ENCODE measurements at regions not wholly inside any gene's neighbourhood (a gene's known extent, or its start where the extent isn't known, plus 50 kb on each side); places are given as distances from the start of the nearest gene placed in this dataset.

- in situ Hi-C loops (cut with HindIII; ENCODE audit: low pct_ligation_motif_present, low pct_unique_long_range_greater_than_20kb, low sequenced_read_pairs) = no loop called here
- DNase-seq = no peak
Measured at GRCh38 chr5:24850926-24851486, 206.2 kb upstream of the CDH10 start.

- in situ Hi-C loops (cut with HindIII; ENCODE audit: low pct_ligation_motif_present, low pct_unique_long_range_greater_than_20kb, low sequenced_read_pairs) = no loop called here
- DNase-seq = no peak
Measured at GRCh38 chr5:24849210-24849609, 204.4 kb upstream of the CDH10 start.

GRCh38 chr5:24831989-24832388, 187.2 kb upstream of the CDH10 start:
- no peak for DNase-seq
- in situ Hi-C loops (cut with HindIII; ENCODE audit: low pct_ligation_motif_present, low pct_unique_long_range_greater_than_20kb, low sequenced_read_pairs) = no loop called here

- no peak for DNase-seq
- in situ Hi-C loops (cut with HindIII; ENCODE audit: low pct_ligation_motif_present, low pct_unique_long_range_greater_than_20kb, low sequenced_read_pairs) = no loop called here
Measured at GRCh38 chr5:24823625-24824024, 178.8 kb upstream of the CDH10 start.

- no peak for DNase-seq
- in situ Hi-C loops (cut with HindIII; ENCODE audit: low pct_ligation_motif_present, low pct_unique_long_range_greater_than_20kb, low sequenced_read_pairs) = no loop called here
Measured at GRCh38 chr5:24819841-24820240, 175.1 kb upstream of the CDH10 start.

- in situ Hi-C loops (cut with HindIII; ENCODE audit: low pct_ligation_motif_present, low pct_unique_long_range_greater_than_20kb, low sequenced_read_pairs) = no loop called here
- no peak for DNase-seq
Measured at GRCh38 chr5:24817966-24818365, 173.2 kb upstream of the CDH10 start.

GRCh38 chr5:24816206-24816605, 171.4 kb upstream of the CDH10 start:
- no peak for DNase-seq
- in situ Hi-C loops (cut with HindIII; ENCODE audit: low pct_ligation_motif_present, low pct_unique_long_range_greater_than_20kb, low sequenced_read_pairs) = no loop called here

- no peak for DNase-seq
- in situ Hi-C loops (cut with HindIII; ENCODE audit: low pct_ligation_motif_present, low pct_unique_long_range_greater_than_20kb, low sequenced_read_pairs) = no loop called here
Measured at GRCh38 chr5:24805230-24805629, 160.5 kb upstream of the CDH10 start.

- no peak for DNase-seq
- in situ Hi-C loops (cut with HindIII; ENCODE audit: low pct_ligation_motif_present, low pct_unique_long_range_greater_than_20kb, low sequenced_read_pairs) = no loop called here
Measured at GRCh38 chr5:24804221-24804681, 159.5 kb upstream of the CDH10 start.

GRCh38 chr5:24791326-24791725, 146.5 kb upstream of the CDH10 start:
- no peak for DNase-seq
- in situ Hi-C loops (cut with HindIII; ENCODE audit: low pct_ligation_motif_present, low pct_unique_long_range_greater_than_20kb, low sequenced_read_pairs) = no loop called here

- in situ Hi-C loops (cut with HindIII; ENCODE audit: low pct_ligation_motif_present, low pct_unique_long_range_greater_than_20kb, low sequenced_read_pairs) = no loop called here
- no peak for DNase-seq
Measured at GRCh38 chr5:24789611-24790351, 145.0 kb upstream of the CDH10 start.

- peak; percentile 51 for DNase-seq
- in situ Hi-C loops (cut with HindIII; ENCODE audit: low pct_ligation_motif_present, low pct_unique_long_range_greater_than_20kb, low sequenced_read_pairs) = no loop called here
Measured at GRCh38 chr5:24788829-24789514, 144.2 kb upstream of the CDH10 start.

- no peak for DNase-seq
- in situ Hi-C loops (cut with HindIII; ENCODE audit: low pct_ligation_motif_present, low pct_unique_long_range_greater_than_20kb, low sequenced_read_pairs) = no loop called here
Measured at GRCh38 chr5:24786108-24786507, 141.3 kb upstream of the CDH10 start.

GRCh38 chr5:24783596-24783995, 138.8 kb upstream of the CDH10 start:
- in situ Hi-C loops (cut with HindIII; ENCODE audit: low pct_ligation_motif_present, low pct_unique_long_range_greater_than_20kb, low sequenced_read_pairs) = no loop called here

GRCh38 chr5:24777392-24777791, 132.6 kb upstream of the CDH10 start:
- no peak for DNase-seq
- in situ Hi-C loops (cut with HindIII; ENCODE audit: low pct_ligation_motif_present, low pct_unique_long_range_greater_than_20kb, low sequenced_read_pairs) = no loop called here

More at GRCh38 chr5:24783596-24783995, 138.8 kb upstream of the CDH10 start:
- no peak for DNase-seq

- in situ Hi-C loops (cut with HindIII; ENCODE audit: low pct_ligation_motif_present, low pct_unique_long_range_greater_than_20kb, low sequenced_read_pairs) = no loop called here
- peak; percentile 4 for DNase-seq
Measured at GRCh38 chr5:24773261-24773660, 128.5 kb upstream of the CDH10 start.

- DNase-seq = no peak
- in situ Hi-C loops (cut with HindIII; ENCODE audit: low pct_ligation_motif_present, low pct_unique_long_range_greater_than_20kb, low sequenced_read_pairs) = no loop called here
Measured at GRCh38 chr5:24767086-24767485, 122.3 kb upstream of the CDH10 start.

- DNase-seq = no peak
- in situ Hi-C loops (cut with HindIII; ENCODE audit: low pct_ligation_motif_present, low pct_unique_long_range_greater_than_20kb, low sequenced_read_pairs) = no loop called here
Measured at GRCh38 chr5:24765219-24765618, 120.4 kb upstream of the CDH10 start.

GRCh38 chr5:24750355-24750754, 105.6 kb upstream of the CDH10 start:
- in situ Hi-C loops (cut with HindIII; ENCODE audit: low pct_ligation_motif_present, low pct_unique_long_range_greater_than_20kb, low sequenced_read_pairs) = no loop called here
- DNase-seq = no peak

GRCh38 chr5:24749701-24750100, 104.9 kb upstream of the CDH10 start:
- DNase-seq = no peak
- in situ Hi-C loops (cut with HindIII; ENCODE audit: low pct_ligation_motif_present, low pct_unique_long_range_greater_than_20kb, low sequenced_read_pairs) = no loop called here
